ENCODE measurements at regions not wholly inside any gene's neighbourhood (a gene's known extent, or its start where the extent isn't known, plus 50 kb on each side); places are given as distances from the start of the nearest gene placed in this dataset.

- H3K27me3 Mint-ChIP-seq (ENCODE audit: low read depth), result no peaks in the 10 kb centered on the region
- CTCF ChIA-PET, result interaction anchor here (0.7 to 1.1 kb wide), 6 partner anchors 19 to 589 kb away, joined by 3 to 5 read pairs (median 3); no protein-coding TSS in a partner anchor
- peak; percentile 28; the same call in 1 of the 2 replicates for TF ChIP-seq USF1 (CRISPR knock-in tag; IDR thresholded peaks at IDR 0.05)
- TF ChIP-seq NFYB (CRISPR knock-in tag; conservative IDR thresholded peaks at IDR 0.05; ENCODE audit: low read depth), result no peak
- TF ChIP-seq NR2C2 (CRISPR knock-in tag; IDR thresholded peaks at IDR 0.05), result no peak
- no peak for TF ChIP-seq TP53 (CRISPR knock-in tag; IDR thresholded peaks at IDR 0.05)
- TF ChIP-seq CTCF (IDR thresholded peaks at IDR 0.05), result no peak
- TF ChIP-seq ATF6 (CRISPR knock-in tag; IDR thresholded peaks at IDR 0.05), result no peak
- TF ChIP-seq USF2 (CRISPR knock-in tag; IDR thresholded peaks at IDR 0.05), result peak; percentile 78
- no peak for TF ChIP-seq ERG (CRISPR knock-in tag; IDR thresholded peaks at IDR 0.05)
- TF ChIP-seq ZNF425 (CRISPR knock-in tag; conservative IDR thresholded peaks at IDR 0.05), result no peak
- TF ChIP-seq ZNF416 (CRISPR knock-in tag; IDR thresholded peaks at IDR 0.05), result no peak
- ATAC-seq (peak; percentile 92), DNase-seq (ENCODE audit: low spot score) (no peak)
- no peak overlapping the region for H3K4me3 Mint-ChIP-seq
- POLR2A ChIA-PET, result no interaction called here
- H3K27ac Mint-ChIP-seq, result no peak overlapping the region
- H3K36me3 Mint-ChIP-seq, result no peaks in the 10 kb centered on the region
- H3K9me3 Mint-ChIP-seq, result no peaks in the 10 kb centered on the region
- peaks cover 9% of the 10 kb centered on the region for H3K4me1 Mint-ChIP-seq
Measured at GRCh38 chr12:17528394-17528793, 561.6 kb downstream of the RERGL start.

GRCh38 chr12:17527021-17527420 lies 563.0 kb downstream of the RERGL start:
- ATAC-seq, result no peak
- H3K27me3 Mint-ChIP-seq (ENCODE audit: low read depth), result no peaks in the 10 kb centered on the region
- ChIA-PET CTCF (no interaction called here), POLR2A (no interaction called here)
- H3K9me3 Mint-ChIP-seq, result no peaks in the 10 kb centered on the region
- H3K4me1 Mint-ChIP-seq, result peaks cover 9% of the 10 kb centered on the region
- H3K27ac Mint-ChIP-seq, result no peak overlapping the region
- DNase-seq (ENCODE audit: low spot score), result no peak
- no peak overlapping the region for H3K4me3 Mint-ChIP-seq
- H3K36me3 Mint-ChIP-seq, result no peaks in the 10 kb centered on the region
- TF ChIP-seq MXD4 (CRISPR knock-in tag; IDR thresholded peaks at IDR 0.05; ENCODE audit: borderline replicate concordance) (no peak), STAT6 (CRISPR knock-in tag; conservative IDR thresholded peaks at IDR 0.05; ENCODE audit: low read depth) (no peak), ETV6 (CRISPR knock-in tag; IDR thresholded peaks at IDR 0.05) (no peak), IRF1 (CRISPR knock-in tag; IDR thresholded peaks at IDR 0.05) (no peak), ZMAT4 (CRISPR knock-in tag; IDR thresholded peaks at IDR 0.05) (no peak), MYBL2 (CRISPR knock-in tag; IDR thresholded peaks at IDR 0.05) (no peak), FOXP4 (CRISPR knock-in tag; IDR thresholded peaks at IDR 0.05) (no peak), ZNF263 (CRISPR knock-in tag; IDR thresholded peaks at IDR 0.05; ENCODE audit: low read depth) (no peak), E2F5 (CRISPR knock-in tag; IDR thresholded peaks at IDR 0.05) (no peak)
